GM18520 (cell line): ENCODE measurements at regions not wholly inside any gene's neighbourhood (a gene's known extent, or its start where the extent isn't known, plus 50 kb on each side); places are given as distances from the start of the nearest gene placed in this dataset.

Experiments used
- ATAC-seq: cut with Tn5 transposase; IDR thresholded peaks from one replicate; pipeline ENCODE4 v1.9.1; 2021; ENCODE audit not compliant: unreplicated experiment

DNA sequence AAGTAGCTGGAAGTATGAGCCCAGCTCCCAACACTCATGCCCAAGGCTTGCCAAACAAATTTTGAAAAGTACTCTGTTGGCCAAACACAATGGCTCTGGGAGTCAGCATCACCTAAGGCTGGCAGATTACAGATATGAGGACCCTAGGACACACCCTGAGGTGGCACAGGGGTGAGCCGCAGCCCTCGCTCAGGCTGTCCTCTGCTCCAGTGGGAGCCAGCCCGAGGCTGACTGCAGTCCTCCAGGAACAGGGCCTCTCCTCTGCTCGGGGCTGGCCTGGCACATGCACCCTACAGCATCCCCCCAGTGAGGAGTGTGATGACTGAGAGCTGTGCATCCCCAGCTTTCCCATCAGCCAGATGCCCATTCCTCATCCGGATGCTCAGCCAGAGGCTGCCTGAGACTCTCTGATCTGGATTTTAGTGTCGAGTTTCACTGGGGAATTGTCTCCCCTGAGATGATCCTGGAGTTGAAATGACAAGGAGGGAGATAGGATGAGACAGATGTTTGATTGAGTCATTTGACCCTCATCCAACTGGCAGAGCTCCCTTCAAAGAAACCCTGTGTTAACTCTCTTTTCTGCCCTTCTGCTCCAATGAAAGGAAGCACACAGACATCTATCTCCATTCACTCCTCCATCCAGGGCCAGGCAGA is 269.3 kb upstream of the NCKAP5 start:
- no peak for ATAC-seq

DNA sequence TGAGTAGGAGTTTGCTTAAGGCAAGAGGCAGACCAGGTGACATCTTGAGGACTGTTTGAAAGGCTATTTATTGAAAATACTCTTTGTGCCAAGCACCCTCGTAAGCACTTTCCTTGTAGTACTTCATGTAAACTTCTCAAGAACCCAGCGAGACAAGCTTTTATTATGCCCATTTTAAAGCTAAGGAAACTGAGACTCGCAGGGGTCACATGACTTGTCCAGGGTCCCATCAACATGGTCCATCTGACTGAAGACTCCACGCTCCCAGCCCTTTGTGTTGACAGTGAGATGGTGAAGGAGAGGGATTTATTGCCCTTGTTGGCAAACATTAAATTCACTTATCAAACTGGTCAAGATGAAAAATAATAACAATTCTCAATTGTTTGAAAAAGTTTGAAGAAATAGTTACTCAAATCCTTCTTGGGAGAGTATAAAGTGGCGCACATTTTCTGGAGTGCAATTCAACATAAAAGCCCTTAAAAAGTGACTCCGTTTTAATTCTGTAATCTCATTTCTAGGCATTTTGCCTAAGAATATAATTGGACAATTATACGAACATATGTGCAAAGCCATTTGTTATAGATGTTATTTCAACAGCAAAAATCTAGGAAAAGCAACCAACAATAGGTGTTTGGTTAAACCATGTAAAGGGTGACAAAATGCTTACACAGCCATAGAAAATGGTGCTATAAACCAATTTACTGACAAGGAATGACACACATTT is 270.5 kb upstream of the NCKAP5 start:
- no peak for ATAC-seq

DNA sequence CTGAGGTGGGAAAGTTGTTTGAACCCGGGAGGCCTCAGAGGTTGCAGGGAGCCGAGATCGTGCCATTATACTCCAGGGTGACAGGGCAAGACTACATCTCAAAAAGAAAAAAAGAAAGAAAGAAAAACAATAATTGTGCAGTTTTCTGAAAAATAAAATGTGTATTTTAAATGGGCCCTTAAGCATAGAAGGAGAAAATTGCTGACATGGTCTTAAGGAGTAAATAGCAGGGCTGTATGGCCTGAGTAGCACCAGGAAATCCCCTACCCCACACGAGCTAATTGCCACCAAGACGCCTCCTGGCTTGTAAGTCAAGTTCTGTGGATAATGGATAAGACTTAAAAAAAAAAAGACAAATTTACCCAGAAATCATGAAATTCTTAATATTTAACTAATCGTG is 271.4 kb upstream of the NCKAP5 start:
- ATAC-seq: no peak

DNA sequence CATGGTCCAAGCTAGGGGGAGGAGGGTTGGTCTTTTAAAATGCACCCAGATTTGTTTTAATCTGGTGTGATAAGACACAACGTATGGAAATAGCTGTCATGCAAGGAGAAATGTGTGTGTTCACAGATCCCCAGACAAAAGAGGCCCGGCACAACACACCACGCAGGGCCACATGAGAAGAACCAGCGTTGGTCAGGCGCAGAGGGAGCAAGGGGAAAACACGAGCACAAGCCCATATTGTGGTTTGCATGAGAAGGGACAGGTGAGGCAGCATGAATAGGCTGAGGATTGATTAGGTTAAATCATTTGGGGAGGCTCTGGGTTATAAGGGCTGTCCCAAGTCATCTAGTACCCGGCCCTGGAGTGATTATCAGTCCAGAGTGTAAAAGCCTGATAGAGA is 272.5 kb upstream of the NCKAP5 start:
- ATAC-seq: no peak

DNA sequence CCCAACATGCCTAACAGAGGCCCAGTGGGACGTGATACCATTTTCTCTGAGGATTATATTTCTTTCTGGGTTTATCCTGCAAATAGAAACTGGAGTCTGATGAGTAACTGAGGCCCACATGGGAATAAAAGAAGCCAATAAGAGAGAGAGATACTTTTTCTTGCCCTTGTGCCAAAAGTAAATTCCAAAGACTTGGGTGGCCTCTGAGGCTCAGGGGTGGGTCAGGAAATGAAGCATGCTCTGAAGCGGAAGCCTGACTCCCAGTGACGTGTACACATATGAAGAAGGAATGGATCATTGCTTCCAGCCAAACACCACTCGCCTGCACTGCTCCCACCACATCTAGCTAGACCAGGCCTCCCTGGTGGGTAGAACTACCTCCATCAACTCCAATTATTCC is 273.6 kb upstream of the NCKAP5 start:
- no peak for ATAC-seq

DNA sequence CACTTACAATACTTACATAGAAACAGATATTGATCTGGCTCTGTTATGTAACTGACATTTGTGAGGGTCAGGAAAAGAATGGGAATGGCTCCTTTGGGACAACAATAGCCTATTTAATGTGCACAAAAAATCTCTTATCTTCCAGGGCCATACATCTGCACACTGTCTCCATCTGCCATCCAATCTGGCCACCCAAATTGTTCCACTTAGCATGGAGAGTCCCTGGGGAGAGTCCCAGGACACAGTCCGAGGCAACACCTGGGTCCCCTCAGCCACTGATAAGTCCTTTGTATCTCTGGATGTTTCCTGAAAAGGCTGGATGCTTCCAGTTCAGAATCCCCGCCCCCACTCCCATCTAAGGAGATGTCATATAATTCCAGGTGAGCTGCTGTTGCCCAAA is 274.2 kb upstream of the NCKAP5 start:
- ATAC-seq: no peak

DNA sequence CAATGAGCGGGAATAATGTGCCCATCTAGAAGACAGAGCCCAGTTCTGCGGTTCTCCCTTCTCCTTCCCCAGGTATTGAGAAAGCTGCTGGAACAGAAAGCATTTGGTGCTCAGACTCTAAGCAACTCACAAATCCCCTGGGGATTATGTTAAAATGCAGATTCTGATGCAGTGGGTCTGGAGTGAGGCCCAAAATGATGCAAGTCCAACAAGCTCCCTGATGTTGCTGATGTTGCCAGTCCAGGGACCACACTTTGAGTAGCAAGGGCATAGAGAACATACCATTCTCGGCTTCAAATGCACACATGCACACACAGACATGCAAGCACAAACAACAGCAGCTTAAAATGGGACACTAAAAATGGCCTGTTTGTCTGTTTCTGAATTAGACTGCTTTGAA is 274.8 kb upstream of the NCKAP5 start:
- no peak for ATAC-seq

DNA sequence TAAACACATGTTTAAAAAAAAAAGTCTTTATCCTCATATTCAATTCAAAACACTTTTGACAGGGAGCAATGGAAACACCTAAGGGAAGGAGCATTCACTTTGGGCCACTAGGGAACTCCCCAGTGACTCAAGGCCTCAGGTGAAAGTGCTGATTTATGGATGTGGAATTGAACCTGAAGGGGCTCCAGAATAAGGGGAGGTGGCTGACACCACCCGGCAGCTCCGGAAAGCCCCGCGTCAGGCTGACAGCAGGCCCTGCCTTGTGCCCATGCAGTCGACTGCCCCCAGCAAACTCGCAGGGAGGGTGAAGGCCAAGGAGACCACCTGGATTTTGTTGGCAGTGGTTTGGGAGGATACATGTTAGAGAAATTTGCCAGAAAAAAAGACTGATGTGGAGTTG is 275.3 kb upstream of the NCKAP5 start:
- ATAC-seq: no peak

DNA sequence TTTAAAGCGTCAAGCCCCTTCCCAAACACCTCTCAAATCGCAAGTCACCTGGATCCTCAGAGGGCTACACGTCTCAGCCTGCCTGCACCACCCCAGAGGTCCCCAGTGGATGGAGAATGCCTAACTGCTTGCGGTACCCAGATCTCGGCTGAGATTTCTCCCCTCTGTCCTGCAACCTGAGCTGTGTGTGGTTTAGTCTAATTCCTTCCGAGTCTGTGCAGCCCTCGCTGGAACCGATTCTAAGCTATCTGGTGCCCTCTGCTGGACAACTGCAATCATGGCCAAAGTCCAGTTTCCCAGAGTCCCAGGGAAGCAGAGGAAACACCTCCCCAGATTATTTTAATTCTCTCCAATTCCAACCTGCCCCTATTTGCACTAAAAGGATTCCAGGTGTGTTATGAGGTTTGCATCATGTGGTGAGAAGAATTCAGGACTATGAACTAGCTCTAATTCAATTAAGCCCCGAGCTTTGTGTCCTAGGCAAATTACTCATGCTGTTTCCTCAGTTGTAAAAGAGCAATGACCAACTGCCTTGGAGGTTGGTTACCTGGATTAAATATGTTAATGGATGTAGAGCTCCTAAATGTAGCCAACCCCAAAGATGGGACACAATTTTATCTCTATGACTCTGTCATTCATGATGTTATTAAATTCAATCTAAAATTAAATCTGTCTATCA is 276.1 kb upstream of the NCKAP5 start:
- no peak for ATAC-seq

DNA sequence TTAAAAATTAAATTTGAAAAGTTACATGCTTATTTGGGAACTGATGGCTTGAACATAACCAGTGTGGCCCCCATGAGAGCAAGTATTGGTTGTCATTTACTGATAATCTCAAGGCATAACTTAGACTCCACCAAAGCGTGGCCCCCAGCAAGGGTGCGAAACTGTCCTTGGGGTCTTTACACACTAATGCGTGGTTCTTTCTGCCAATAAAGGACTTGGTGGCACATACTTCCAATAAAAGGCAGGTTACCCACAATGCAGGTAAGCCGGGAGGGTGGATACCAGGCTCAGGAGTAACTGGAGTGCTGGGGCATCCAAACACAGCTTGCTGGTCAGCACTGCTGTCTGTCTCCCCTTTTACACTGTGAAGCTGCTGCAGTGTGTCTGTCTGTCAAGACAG is 278.2 kb upstream of the NCKAP5 start:
- no peak for ATAC-seq

DNA sequence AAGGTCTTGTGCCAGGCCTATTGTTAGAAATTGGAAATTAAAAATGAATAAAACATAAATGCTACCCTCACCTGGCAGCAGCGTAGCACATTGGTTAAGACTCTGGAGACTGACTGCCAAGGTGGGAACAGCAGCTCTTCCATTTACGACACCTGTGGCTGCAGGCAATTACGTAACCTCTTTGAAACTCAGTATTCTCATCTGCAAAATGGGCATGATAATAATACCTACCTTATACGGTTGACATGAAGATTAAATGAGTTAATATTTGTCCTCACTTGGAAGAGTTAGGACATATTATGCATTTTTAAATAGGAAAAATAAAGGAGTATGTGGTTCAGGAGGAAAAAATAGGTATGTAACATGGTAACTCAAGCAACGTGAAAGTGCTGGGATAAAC is 279.3 kb upstream of the NCKAP5 start:
- no peak for ATAC-seq

DNA sequence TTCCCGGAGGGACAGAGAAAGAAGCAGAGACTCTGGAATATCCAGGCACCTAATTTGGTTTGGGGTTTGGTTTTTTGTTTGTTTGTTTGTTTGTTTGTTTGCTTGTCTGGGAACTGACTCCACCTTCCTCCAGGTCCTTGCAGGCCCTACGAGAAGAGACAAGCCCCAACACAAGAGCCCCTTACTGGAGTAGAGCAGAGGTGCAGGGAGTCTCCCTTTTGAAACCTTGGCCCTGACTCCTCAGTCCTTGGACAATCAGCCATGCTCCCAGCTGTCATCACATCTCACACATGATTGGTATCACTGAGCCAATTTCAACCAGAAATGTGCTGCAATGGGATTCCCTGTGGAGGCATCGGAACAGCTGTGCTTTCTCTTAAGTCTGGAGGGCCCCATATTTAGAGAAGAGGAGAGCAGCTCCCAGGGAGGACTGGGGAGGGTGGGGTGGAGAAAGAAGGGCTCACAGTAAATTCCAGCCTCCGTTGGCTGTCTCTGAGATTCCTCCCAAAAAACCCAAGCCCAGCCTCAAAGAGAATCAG is 279.9 kb upstream of the NCKAP5 start:
- no peak for ATAC-seq

DNA sequence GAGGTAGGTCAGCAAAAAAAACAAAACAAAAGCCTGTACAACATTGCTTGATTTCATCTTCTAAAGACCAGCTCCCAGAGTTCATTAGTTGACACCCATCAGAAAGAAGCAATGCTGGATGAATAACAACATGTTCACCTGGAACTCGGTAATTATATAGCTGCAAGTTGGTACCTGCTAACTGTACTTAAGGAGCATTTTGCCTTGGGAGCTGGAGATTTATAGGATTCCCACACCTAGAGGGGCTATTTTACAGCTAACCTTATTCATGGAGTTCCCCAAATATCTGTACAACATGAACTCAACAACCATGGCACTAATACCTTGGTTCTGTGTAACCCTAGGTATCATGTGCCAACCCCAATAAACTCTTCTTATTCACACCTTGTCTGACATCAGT is 281.1 kb upstream of the NCKAP5 start:
- ATAC-seq: no peak

DNA sequence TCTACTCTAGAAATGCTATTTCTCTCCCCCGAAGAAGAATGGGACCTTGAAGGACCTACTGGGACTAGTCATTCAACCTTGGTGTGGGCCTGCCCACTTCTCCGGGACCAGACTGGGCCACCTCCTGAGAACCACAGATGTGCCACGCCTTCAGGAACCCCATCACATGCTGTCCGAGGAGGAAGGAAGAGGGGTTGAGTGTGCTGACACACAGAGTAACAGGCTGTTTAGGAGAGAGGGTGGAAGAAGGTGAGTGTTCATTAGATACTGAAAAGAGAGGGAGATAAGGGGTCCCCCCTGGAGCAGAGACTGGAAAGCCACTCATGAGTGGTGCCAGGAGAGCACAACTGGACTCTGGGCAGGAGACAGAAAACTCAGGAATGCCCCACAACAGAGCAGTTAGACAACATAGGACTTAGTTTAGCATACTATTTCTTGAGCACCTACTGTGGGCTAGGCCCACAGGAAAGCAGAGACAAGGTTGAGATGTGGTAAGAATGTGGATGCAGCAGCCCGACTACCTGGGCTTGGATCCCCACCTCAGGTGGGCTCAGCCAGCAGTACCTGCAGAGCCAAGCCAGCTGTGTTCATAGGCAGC is 286.4 kb upstream of the NCKAP5 start:
- ATAC-seq: no peak

DNA sequence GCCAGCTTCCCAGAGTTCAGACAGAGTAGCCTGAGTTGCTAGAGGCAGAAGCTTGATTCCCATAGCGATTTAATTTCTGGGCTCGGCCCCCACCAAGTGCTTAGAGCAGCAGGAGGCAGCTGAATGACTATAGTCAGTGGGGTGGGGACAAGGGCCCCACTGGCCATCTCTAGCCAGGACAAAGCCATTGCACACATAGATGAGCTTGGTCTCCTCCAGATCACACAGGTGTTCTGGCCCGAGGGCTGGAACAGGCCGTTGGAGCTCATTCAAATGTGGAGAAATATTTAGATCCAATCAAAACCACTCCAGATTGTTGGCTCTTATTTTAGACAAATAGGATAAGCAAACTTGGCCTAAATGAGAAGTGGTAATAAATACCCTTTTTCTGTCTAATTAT is 287.3 kb upstream of the NCKAP5 start:
- no peak for ATAC-seq

DNA sequence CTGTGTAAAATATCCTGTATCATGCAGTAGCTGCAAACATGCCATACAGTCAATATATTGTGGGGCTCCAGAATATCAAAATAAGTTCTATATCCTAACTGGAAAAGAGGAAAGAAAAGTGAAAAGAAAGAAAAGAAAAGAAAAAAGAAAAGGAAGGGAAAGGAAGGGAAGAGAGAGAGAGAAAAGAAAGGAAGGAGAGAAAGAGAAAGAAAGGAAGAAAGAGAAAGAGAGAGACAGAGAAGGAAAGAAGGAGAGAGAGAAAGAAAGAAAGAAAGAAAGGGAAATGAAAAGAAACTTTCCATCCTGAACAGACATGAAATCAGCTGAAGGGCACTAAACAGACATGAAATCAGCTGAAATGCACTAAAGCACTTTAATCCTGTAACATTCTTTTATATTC is 288.4 kb upstream of the NCKAP5 start:
- ATAC-seq: no peak

DNA sequence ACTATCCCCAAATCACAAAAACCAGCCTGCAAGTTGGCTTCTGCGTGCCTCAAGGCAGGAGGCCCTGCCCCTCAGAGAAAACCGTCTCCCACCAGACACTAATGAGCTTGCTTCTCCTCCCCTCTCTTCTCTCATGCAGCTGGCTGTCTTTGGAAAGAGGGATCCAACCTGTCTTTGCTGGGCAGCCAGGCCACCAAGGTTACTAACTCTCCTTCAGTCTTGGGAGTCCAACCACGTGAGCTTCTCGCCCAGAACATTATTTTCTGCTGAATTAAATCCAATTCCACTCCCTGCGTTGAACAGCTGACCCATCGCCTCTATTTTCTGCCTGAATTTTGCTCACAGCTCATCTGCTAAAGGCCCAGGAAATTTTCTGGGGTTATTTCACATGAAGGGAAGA is 291.3 kb upstream of the NCKAP5 start:
- no peak for ATAC-seq

DNA sequence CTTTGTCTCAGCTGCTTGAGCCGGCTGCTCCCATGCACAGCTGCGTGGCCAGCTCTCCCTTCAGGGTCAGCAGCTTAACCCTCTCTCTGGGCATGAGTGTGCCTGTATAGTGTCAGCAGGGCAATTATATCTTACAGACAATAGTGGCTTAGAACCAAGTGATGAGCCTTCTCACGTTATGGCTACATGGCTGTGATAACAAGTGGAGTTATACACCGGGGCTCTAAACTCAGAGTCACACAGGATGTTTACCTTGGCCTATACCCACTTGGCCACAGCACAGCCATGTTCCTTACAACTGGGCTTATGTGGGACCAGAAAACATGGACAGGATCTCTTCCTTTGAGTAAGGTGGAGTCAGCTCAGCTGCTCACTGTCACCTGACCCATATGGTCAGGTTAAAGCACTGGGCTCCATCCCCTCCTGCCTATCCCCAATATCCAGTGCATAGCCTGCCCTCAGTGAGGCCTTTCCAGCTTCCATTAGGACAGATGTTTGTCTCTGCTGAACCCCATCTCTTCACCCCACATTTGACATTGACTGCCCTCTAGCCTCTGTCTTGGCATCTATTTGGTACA is 294.2 kb upstream of the NCKAP5 start:
- no peak for ATAC-seq

DNA sequence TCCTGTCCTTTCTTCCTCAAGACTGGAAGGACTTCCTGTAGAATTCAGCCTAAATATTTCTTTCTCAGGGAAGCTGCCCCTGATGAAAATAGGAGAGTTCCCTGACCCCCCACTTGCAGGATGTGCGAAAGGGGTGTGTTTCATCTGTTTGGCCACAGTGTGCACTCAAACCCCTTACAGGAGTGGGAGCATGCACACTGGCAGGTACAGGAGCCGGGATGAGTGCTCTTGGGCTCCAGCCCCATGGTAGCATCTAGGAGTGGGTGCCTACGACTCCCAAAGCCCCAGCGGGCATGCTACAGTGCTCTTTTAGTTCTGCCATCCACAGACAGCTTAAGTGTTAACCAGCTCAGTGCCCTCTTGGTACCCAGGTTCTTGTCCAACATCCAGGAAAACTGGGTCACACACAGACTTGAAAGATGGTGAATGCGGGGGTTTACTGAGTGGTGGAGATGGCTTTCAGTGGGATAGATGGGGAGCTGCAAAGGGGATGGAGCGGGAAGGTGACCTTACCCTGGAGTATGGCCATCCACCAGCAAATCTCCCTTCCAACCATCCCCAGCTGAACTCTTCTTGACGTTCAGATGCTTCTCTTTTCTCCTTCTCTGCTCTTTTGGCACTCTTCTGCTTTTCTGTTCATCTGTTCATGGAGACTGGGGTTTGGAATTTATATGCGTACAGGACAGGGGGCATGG is 295.0 kb upstream of the NCKAP5 start:
- ATAC-seq: no peak

DNA sequence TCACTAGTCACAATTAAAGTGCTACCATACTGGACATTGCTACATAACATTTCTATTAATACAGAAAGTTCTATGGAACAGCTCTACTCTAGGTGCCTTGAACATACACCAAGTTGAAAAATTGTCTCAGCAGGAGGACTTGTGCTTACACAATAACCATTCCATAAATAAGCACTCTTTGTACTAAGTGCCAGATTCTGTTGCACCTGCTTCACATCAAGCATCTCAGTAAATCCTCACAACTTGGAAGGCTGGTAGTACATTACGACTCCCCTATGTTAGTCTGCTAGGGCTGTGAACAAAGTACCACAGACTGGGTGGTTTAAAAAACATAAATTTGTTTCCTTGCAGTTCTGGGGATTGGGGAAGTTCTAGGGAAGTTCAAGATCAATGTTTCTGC is 296.9 kb upstream of the NCKAP5 start:
- no peak for ATAC-seq

DNA sequence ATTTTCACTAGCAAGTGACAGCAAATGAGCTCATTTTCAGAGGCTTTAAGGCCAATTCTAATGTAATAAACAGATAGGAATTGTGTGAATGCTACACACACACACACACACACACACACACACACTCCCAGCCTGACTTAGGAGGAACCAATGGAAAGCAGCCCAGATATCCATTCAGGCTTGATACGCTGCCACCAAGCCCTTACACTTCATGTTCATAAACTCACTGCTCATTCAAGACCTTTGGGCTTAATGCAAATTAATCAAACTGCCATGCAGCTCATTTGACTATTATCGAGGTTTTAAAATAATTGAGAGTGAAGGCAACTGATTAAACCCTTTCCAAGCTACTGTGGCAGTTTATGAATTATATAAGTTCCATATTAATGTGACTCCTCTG is 298.9 kb upstream of the NCKAP5 start:
- ATAC-seq: no peak
